ENCODE measurements at regions not wholly inside any gene's neighbourhood (a gene's known extent, or its start where the extent isn't known, plus 50 kb on each side); places are given as distances from the start of the nearest gene placed in this dataset.

DNA sequence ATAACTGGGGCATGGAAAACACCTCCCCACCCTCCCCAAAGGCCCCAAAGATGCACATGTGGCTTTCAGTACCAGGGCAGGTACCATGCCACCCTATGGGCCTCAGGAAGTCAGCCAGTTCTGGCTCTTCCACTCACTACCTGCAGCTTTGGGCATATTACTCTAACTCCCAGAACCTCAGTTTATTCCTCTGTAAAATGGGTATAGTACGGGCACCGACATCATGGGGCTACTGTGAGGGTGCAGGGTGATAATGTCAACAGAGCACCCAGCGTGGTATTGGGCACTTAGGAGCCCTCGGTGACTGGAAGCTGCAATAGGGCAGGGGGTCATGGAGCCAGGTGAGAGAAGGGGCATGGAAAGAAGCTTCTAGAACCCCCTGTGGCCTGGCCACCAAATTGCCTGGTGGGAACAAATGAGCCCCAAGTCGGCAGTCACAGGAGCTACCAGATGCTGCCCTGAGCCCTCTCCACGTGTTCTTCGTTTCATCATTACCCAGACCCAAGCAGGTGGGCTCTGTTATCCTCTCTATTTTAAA lies 512.1 kb downstream of the SHQ1 start:
- Histone ChIP-seq H3K27me3 (ENCODE audit: control insufficient read depth, insufficient read depth, low read length) (peaks cover 6% of the 10 kb centered on the region; the same call in 1 of the 2 replicates), H2AK5ac (ENCODE audit: low read depth, low read length) (no peak overlapping the region), H2AFZ (replicated peaks; ENCODE audit: low read length, poor library complexity) (no peak overlapping the region), H3K4me2 (ENCODE audit: low read depth, low read length) (no peak overlapping the region), H3K4me3 (ENCODE audit: insufficient read depth, low read depth, low read length) (no peak overlapping the region), H4K91ac (ENCODE audit: insufficient read depth, low read depth, low read length) (no peak overlapping the region), H2BK20ac (ENCODE audit: low read depth, low read length) (no peak overlapping the region), H3K36me3 (ENCODE audit: control insufficient read depth, insufficient read depth, low read length) (no peaks in the 10 kb centered on the region), H3K79me1 (ENCODE audit: low read depth in 1 of 2, low read length in 2 of 2) (no peaks in the 10 kb centered on the region), H3K9me3 (ENCODE audit: control insufficient read depth, insufficient read depth, low read length) (no peaks in the 10 kb centered on the region), H3K9ac (ENCODE audit: low read depth, low read length) (no peak overlapping the region), H3K4me1 (ENCODE audit: control insufficient read depth, insufficient read depth, low read length) (peaks cover 15% of the 10 kb centered on the region), H2AK9ac (replicated peaks; ENCODE audit: low read depth, low read length, poor library complexity) (no peak overlapping the region), H3K23ac (ENCODE audit: low read depth, low read length) (no peak overlapping the region), H3K27ac (ENCODE audit: insufficient read depth, low read length) (no peak overlapping the region), H4K5ac (ENCODE audit: low read depth, low read length) (no peak overlapping the region), H3K4ac (ENCODE audit: low read depth, low read length) (no peak overlapping the region), H3K14ac (replicated peaks; ENCODE audit: low read depth, low read length) (no peak overlapping the region), H2BK120ac (ENCODE audit: low read depth, low read length) (no peak overlapping the region), H3K56ac (ENCODE audit: extremely low read depth, insufficient read depth, low read length) (no peak overlapping the region), H3K18ac (ENCODE audit: low read depth, low read length) (no peak overlapping the region), H2BK15ac (ENCODE audit: low read depth, low read length) (no peak overlapping the region), H2BK5ac (ENCODE audit: low read depth, low read length, poor library complexity, severe bottlenecking) (no peak overlapping the region), H4K20me1 (ENCODE audit: insufficient read depth, low read length) (no peaks in the 10 kb centered on the region), H3K9me1 (ENCODE audit: insufficient read depth, low read length) (peaks cover 22% of the 10 kb centered on the region), H4K8ac (ENCODE audit: low read depth in 2 of 2, low read length in 2 of 2) (no peak overlapping the region)
- POLR2A ChIA-PET (ENCODE audit: unreplicated experiment), result no interaction called here
- no TSS peak for BruUV-seq (replicated peaks)
- CTCF ChIA-PET, result no interaction called here
- no peak for ATAC-seq (ENCODE audit: low read depth)
- intact Hi-C loops (cut with micrococcal nuclease), result loop anchor here (5.0 kb wide), 1 partner anchor 64 kb away; no protein-coding TSS in a partner anchor
- DNase-seq, result no peak
- no CpG with 5 or more reads among the region's 7 CpGs for WGBS, 2 experiments (ENCODE audit: extremely low coverage in 2 of 2, insufficient read length in 1 of 2)
- TF ChIP-seq, protein P1, sequence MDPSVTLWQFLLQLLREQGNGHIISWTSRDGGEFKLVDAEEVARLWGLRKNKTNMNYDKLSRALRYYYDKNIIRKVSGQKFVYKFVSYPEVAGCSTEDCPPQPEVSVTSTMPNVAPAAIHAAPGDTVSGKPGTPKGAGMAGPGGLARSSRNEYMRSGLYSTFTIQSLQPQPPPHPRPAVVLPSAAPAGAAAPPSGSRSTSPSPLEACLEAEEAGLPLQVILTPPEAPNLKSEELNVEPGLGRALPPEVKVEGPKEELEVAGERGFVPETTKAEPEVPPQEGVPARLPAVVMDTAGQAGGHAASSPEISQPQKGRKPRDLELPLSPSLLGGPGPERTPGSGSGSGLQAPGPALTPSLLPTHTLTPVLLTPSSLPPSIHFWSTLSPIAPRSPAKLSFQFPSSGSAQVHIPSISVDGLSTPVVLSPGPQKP (IDR thresholded peaks at IDR 0.05; ENCODE audit: borderline replicate concordance, low read depth, low read length), result no peak
- TF ChIP-seq CHD1 (IDR thresholded peaks at IDR 0.05; ENCODE audit: low read depth, low read length), result no peak
- no peak for TF ChIP-seq BHLHE40 (IDR thresholded peaks at IDR 0.05; ENCODE audit: low read depth, low read length)
- no peak for TF ChIP-seq RCOR1 (IDR thresholded peaks at IDR 0.05; ENCODE audit: insufficient replicate concordance, low read length)
- no peak for TF ChIP-seq RAD21 (IDR thresholded peaks at IDR 0.05; ENCODE audit: low read length)
- TF ChIP-seq, protein P2, sequence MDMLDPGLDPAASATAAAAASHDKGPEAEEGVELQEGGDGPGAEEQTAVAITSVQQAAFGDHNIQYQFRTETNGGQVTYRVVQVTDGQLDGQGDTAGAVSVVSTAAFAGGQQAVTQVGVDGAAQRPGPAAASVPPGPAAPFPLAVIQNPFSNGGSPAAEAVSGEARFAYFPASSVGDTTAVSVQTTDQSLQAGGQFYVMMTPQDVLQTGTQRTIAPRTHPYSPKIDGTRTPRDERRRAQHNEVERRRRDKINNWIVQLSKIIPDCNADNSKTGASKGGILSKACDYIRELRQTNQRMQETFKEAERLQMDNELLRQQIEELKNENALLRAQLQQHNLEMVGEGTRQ (IDR thresholded peaks at IDR 0.05; ENCODE audit: low read depth, low read length), result no peak
- no peak for TF ChIP-seq MAZ (IDR thresholded peaks at IDR 0.05; ENCODE audit: borderline replicate concordance, low read depth, low read length)
- TF ChIP-seq POLR2A (IDR thresholded peaks at IDR 0.05; ENCODE audit: low read depth, low read length), result no peak
- no peak for TF ChIP-seq FOS (IDR thresholded peaks at IDR 0.05; ENCODE audit: low read depth, low read length)
- no peak for TF ChIP-seq MAFK (IDR thresholded peaks at IDR 0.05; ENCODE audit: low read depth, low read length)
- no peak for TF ChIP-seq NFE2L2 (IDR thresholded peaks at IDR 0.05; ENCODE audit: low read depth, low read length)
- dilution Hi-C loops (cut with HindIII; ENCODE audit: low sequenced_read_pairs, unreplicated experiment), result no loop called here
- in situ Hi-C loops (cut with MboI; ENCODE audit: low sequenced_read_pairs), result no loop called here

Data from IMR-90 (cell line).